HG02884 (cell line): ENCODE measurements at regions not wholly inside any gene's neighbourhood (a gene's known extent, or its start where the extent isn't known, plus 50 kb on each side); places are given as distances from the start of the nearest gene placed in this dataset.

ENCODE experiments used
- ATAC-seq: cut with Tn5 transposase; IDR thresholded peaks from one replicate; pipeline ENCODE4 v1.9.1; 2021; ENCODE audit warnings: mild to moderate bottlenecking, moderate library complexity; ENCODE audit not compliant: unreplicated experiment

DNA sequence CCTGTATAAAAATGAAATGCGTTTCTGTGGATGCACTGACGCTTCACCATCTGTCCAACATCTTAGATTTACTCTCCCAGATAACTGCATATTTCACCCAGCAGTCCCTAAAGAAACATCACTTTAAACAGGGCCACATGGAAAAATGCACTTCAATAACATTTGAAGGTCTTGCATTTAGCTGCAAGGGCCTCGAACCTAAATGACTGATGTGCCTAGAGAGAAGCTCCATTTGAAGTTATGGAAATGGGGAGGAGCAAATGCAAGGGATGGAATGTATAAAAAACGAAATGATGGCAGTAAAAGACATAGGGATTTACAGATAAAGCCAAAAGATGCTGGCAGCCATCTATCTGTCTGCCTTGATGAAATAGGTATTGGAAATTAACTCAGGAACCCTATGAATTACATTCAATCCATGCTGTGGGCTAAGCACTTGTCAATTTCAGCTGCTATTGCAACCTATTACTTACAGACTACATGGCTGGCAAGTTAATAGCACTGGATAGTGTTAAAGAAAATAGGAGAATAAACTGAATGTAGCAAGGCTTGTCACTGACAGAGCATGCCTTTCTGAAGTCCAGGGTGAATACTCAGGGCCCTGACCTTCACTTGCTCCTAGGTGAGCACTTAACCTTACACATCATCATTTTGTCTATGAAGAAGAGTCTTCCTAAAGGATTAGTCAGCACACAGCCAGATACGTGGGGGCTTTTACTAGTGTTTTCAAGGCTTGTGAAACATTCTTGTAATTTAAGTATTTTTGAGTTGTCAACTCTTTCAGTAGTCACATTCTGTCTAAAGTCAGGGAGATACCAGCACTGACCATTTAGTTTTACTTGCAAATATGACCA, 963.4 kb downstream of the PCDH17 start:
- no peak for ATAC-seq

DNA sequence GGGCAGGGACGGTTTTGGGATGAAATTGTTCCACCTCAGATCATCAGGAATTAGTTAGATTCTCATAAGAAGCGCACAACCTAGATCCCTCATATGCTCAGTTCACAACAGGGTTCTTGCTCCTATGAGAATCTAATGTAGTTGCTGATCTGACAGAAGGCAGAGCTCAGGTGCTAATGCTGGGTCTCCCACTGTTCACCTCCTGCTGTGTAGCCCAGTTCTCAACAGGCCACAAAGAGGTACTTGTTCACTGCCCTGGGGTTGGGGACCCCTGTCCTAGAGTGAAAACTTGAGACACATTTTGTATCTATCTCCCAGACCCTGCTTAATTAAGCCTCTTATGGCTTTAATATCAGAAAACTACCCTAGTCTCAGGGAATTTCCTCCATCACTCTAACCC, 966.0 kb downstream of the PCDH17 start:
- no peak for ATAC-seq

DNA sequence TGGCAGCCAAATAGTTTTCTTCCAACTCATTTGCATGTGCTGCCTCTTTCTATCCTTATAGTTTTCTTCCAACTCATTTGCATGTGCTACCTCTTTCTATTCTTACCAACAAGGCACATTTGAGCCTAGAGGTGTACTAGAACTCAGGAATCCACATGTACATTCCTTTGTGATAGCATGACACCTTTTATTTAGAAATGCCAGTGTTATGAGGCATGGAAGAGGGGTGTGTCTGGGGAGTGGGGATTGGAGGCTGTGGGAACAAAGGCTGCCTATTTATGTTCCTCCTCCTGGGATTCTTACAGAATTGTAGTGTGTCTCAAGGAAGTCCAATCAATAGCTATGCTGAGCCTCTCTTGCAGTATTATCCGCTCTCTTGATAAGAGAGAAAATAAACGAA, 966.7 kb downstream of the PCDH17 start:
- ATAC-seq = no peak

DNA sequence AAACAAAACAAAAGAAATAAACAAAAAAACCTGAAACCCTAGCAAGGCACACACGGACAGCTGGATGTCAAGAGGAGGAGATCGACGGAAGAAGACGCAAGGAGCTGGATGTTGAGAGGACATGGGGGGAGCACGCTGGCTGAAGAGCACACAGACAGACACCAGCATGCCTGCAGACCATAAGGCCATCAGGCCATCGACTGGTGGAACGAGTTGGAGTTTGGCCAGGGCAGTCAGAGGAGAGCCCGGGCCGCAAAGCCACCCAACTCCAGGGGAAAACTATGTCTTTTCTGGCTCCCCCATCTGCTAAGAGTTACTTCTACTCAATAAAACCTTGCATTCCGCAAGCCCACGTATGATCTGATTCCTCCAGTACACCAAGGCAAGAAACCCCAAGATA, 979.6 kb downstream of the PCDH17 start:
- no peak for ATAC-seq

DNA sequence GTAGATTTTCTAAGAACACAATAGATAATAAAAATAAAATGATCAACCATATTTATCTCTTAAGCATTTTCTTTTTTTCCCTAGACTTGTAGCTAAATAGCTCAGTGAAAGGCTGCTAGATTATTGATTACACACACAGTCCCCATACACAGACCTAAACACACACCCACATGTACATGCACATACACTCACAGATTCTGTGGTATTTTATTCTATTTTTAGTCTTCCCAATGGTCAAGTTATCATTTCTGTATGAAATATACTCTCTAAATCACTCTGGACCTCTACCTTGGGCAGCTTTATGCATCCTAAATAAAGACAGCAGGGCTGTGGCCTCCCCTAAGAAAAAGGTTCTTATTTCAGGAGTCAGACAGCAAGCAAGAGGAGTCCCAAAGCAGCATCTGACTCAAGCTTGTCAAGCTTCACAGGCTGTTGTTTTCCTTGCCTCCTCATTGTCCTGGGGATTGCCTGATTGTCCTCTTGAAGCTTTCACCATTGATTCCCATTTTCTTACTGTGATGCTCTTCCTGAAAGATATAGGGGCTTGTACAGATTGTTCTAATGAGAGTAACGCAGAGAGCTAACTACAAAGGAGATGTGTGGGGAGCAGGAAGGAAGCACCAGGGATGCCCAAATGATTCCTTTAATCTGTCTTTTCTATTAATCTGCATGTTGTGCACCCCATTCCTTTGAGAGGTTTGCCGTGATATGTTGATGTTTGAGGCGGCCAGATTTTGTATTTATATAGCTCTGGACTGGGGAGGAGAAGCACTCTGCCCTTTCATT, 986.5 kb downstream of the PCDH17 start:
- ATAC-seq = no peak

DNA sequence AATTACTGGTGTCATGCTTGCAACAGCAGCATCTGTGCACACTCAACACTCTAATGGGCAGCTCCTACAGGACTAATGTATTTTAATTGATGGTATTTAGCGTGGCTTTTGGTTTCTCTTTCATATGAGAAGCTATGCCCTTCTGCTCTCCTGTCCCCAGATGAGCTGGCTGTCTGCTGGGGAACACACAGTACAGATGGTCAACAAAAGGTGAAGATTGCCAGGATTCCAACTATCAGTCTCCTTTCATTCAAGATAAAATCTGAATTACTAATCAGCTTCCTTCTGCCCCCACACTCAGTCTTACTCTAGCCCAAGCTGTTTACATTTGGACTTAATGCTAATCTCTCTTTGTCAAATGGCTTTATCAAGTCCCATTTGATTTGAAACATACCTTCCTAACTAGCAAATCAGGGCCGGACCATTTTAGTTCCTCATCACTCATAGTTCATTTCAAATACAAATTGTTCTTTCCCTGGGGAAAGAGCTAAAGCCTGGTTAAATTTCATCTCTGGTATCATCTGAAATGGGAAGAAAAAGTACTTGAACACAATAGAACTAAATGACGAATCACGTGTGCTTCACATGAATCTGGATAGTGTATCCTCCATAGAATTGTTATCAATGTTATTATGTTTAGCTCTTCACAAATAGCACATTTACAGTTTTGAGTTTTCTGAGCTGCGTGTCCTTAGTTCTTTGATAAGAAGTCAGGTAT, 988.0 kb downstream of the PCDH17 start:
- no peak for ATAC-seq

DNA sequence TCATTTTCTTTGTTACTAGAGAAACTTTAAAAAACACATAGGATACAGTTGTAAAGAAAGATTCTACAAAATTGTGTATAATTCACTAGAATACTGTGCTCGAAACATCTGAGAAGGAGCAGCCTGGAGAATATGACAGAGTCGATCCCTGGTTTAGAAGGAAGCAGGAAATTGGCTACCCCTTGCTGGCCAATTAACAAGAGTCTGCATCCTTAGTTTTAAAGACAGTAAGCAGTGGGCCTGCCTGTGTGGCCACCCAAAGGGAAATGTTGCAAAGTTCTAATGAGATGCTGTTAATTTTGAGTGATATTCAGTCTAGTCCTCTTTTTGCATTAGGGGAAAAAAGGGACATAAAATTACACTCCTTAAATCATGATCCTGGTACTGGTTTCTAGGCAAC, 988.6 kb downstream of the PCDH17 start:
- ATAC-seq = no peak

DNA sequence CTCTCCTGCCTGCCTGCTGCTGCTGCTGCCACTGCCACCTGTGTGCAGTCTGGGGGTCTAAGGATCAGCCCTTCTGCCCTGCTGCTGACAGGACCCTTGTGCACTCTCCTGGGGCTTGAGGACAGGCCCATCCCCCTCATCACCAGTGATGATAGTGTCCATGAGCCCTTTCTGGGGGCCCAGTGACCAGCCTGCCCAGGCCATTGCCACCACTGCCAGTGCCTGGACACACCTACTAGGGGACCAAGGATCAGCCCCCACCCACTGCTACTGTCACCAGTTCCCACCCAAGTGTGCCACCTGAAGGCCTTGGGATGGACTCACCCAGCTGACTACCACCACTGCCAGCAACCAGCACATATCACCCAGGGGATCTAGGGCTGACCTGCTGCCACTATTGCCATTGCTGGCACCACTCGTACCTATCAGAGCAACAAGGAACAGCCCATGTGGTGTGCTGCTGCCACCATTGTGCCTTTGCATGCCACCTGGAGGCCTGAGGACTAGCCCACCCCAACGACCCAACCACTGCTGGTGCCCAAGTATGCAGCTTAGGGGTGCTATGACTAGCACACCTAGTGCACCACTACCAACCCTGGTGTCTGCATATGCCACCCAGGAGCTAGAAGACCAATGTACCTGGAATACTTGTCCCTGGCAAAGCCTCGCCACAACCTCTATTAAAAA, 994.3 kb downstream of the PCDH17 start:
- ATAC-seq = no peak

DNA sequence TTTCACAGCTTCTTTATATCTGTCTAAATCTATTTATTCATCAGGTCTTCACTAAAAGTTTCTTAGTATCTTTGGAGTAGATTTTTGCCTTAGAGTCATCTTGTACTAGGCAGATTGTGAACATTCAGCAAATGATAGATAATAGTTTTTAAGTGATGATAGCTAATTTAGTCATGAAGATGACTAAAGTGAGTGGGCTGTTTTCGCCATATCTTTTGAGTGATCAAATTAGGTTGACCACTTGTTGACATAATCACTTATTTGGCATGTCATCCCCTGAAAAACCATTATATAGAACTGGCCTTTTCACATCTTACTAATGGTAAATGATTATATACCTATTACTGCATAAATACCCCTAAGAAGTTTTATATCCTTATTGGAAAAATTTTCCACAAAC, 999.2 kb downstream of the PCDH17 start:
- no peak for ATAC-seq

DNA sequence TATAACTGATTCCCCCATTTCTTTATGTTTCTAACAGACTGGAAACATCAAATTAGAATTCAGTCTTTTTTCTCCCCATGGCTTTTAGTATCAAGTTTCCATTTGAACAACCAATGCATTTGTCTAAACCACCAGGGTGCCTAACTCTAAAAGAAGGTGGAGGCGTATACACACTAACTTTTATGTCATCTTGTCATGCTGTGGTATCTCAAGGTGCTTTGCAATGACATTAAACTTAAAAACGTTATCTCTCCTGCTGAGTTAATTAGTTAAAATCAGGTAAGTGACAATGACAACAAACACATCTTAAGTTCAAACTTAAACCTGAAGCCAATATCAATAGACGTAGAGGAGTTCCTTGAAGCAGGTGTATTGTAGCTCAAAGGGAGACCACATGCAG, 1001.7 kb downstream of the PCDH17 start:
- ATAC-seq = no peak

DNA sequence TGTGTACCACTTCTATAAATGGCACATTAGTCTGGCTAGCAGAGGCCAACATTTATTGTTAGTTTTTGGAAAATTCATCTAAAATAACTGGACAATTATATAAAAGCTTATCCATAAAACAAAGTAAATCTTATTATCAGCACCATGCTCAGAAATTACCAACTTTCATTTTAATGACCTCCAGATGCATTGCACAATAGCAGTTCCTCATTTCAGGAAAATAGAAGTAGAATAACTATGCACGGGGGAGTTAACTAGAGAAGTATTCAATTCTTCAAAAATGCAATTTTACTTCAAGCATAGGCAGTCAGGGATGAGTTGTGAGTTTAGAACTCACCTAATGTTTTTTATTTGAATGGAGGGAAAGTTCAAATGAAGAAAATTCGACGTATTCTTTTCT, 1023.5 kb downstream of the PCDH17 start:
- ATAC-seq = no peak

DNA sequence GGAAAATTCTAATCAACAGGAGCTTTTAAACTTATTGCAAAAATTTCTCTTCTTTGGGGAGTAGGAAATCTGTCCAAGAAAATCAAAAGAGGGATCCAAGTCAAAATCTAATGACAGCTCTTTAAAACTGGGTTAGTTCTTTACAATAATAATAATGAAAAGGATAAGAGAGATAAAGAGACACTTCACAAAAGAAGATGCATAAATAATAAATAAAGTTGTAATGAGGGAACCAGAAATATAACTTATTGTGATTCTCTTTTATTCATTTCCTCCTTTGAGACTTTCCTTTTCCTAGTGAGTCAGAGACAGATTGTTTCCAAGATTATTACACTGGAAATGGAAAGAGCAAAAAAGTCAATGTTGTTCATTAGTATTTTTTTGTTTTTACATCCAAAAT, 1029.3 kb downstream of the PCDH17 start:
- ATAC-seq = no peak

DNA sequence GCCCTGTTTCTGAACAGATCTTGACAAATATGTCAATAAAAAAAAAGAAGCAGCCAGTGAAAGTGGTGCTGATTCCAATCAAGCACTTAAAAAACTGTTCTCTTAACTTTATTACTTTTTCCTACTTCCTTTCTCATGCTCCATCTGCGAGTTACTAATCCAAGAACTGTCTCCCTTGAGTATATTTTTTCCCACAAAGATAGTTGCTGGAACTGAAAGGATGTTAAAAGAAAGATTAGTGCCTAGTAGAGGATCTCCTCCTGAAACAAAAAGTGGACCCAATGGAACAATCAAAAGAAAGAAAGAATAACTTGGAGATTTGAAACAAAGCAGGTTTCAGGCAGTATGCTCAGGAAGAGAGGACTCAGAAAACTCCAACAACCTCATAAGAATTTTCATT, 1034.8 kb downstream of the PCDH17 start:
- ATAC-seq = no peak

DNA sequence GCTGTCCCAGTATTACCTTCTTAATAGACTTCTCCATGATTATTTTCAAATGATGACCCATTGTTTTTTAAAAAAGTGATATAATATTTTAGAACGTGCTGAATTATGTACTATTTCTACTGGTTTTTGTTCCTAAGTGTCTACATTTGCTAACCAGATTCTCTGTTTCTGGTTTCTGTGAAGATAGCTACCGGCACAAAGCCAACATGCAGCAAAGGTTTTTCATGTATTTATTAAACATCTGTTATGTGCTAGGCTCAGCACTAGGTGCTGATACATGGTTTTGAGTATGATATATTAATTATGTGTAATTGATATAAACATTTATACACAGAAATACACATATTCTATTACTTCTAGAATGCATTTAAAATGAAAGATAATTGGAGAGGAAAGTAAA, 1035.6 kb downstream of the PCDH17 start:
- no peak for ATAC-seq

DNA sequence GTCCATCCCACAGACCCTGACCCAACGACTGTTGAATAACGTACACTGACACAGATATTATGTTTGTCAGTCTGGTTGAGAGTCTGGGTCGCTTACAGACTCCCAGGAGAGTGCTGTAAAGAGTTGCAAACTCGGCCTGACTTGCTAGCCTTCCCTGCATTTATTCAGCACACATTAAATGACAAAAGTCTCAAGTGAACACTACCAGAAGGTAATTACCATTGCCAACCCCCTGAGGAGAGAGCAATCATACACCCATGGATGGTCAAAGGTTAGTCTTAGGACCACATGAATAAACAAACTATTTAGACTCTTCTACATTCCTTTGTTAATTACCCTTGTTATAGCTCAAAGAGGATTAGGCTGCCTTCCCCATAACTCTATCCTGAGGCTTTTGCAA, 1048.6 kb downstream of the PCDH17 start:
- no peak for ATAC-seq

DNA sequence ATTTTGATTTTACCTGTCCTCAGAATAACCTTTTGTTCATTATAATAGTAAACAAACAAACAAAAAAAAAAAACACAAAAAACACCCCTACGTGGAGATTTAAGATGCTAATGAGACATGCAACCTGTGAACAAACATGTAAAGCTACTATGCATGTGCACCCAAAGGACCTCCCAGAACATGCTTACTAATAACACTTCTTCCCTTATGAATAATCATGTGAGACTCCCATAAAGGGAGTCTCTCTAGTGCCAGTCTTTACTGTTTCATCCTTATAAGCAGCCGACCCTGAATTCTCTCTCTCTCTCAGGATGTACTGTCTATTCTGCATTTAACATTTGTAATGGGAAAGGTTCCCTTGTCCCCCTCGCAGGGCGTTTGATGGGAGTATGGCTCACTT, 1051.1 kb downstream of the PCDH17 start:
- no peak for ATAC-seq

DNA sequence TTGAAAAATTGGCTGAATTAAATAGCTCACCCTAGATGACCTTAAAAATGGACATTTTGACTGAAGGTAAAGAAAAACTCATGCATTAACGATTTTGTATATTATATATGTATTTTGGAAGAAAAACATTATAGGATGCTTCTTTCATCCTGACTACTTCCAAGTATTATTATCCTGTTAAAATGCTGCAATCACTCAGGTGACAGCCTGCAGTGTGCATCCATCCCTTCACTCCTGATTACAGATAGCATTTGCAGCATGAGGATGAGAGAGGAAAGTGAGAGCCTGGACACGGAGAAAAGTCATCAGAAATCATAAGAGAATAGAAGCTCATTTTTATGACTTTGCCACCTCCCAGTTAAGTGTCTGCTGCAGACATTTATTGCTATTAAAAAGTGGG, 1055.6 kb downstream of the PCDH17 start:
- ATAC-seq = no peak

DNA sequence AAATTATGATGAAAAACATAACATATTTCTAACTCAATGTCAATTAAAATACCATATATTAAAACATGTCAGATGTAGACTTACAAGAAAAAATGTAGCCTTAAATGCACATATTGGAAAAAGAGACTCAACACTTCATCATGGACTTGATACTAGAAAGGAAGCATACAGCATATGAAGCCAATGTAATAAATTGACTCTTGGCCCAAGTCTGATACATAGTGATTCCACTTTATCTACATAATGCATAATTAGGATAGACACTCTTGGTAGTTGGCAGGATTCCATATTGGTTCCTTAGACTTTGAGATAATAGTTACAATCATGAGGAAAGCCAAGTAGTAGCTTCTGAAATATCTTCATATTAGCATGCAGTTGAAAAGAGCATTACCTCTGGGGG, 1067.0 kb downstream of the PCDH17 start:
- ATAC-seq = no peak

DNA sequence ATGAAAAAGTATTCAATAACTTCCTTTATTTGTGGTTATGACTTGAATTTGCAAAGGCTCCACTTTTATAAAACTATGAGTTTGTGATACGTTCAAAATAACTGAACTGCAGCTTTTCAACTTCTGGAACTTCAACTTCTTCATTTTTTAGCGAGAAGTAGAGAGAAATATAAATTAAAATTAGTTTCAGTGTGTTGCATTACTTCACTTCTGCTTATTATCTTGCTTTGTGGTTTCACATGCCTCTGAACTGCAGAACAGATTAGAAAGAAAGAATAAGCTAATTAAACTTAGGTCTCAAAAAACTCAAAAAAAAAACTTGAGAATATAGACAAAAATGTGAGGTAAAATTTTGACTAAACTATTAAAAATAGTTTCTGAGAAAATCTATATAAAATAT, 1073.4 kb downstream of the PCDH17 start:
- ATAC-seq = no peak

DNA sequence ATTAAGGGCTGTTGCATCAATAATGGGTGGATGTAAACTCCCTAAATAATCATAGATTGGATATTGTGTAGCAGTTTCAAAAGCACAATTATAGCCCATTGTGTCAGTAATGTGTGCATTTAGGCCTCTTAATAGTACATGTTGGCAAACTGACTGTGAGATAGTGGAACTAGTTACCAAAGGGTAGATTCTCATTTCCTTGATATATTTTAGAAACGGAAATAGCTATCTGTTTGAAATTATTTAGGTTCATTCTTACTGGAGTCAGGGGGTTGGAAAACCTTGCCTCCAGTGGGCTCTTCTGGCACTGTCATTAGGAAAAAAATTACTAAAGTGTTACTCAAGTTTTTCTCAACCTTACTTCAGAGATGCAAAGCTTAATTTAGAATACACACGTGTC, 1074.9 kb downstream of the PCDH17 start:
- no peak for ATAC-seq

DNA sequence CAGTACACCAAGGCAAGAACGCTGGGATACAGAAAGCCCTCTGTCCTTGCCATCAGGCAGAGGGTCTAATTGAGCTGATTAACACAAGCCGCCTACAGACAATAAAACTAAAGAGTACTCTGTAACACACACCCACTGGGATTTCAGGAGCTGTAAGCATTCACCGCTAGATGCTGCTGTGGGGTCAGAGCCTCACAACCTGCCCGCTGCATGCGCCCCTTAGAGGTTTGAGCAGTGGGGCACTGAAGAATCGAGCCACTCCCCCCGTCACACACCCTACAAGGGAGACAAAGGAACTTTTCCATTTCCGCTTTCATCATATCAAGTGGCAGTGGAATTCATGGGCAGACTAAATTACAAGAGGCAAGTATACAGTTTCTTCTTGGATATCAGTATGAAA, 1080.6 kb downstream of the PCDH17 start:
- ATAC-seq = no peak
